AG08395 (cell line): ENCODE measurements at regions not wholly inside any gene's neighbourhood (a gene's known extent, or its start where the extent isn't known, plus 50 kb on each side); places are given as distances from the start of the nearest gene placed in this dataset.
"Not testable (repeated sequence)": the region's sequence is repeated elsewhere in the genome, so short reads cannot be mapped to it uniquely, and the experiment has no call there.

Source experiments
- DNase-seq: peaks from one replicate; pipeline ENCODE4 v3.0.0; 2012; ENCODE audit warnings: mixed read lengths, low spot score

DNA sequence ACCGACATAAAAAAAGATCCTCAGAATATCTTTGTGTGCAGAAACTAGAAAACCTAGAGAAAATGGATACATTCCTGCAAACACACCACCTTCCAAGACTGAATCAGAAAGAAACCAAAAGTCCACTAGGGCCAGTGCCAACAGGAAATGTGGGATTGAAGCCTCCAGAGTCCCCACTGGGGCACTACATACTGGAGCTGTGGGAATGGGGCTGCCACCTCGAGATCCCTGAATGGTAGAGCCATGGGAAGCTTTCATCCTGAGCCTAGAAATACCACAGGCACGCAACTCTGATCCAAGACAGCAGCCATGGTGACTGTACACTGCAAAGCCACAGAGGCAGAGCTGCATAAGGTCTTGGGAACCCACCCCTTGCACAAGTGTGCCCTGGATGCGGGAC lies 111.6 kb upstream of the TPTE start:
- not testable (repeated sequence) for DNase-seq

DNA sequence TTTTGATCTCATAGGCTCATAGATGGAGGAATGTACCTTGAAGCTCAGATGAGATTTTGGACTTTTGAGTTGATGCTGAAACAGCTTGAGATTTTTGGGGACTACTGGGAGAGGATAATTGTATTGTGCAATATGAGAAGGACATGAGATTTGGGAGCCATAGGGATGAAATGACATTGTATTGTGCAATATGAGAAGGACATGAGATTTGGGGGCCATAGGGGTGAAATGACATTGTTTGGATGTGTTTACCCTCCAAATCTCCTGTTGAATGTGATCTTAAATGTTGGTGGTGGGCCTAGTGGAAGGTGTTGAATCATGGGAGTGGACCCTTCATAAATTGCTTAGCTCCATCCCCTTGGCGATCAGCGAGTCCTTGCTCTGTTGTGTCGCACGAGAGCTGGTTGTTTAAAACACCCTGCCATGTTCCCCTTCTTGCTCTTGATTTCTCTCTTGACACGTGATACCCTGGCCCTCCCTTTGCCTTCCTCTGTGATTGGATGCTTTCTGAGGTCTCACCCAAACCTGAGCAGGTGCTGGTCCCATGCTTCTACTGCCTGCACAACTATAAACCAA lies 110.9 kb upstream of the TPTE start:
- DNase-seq, result not testable (repeated sequence)

DNA sequence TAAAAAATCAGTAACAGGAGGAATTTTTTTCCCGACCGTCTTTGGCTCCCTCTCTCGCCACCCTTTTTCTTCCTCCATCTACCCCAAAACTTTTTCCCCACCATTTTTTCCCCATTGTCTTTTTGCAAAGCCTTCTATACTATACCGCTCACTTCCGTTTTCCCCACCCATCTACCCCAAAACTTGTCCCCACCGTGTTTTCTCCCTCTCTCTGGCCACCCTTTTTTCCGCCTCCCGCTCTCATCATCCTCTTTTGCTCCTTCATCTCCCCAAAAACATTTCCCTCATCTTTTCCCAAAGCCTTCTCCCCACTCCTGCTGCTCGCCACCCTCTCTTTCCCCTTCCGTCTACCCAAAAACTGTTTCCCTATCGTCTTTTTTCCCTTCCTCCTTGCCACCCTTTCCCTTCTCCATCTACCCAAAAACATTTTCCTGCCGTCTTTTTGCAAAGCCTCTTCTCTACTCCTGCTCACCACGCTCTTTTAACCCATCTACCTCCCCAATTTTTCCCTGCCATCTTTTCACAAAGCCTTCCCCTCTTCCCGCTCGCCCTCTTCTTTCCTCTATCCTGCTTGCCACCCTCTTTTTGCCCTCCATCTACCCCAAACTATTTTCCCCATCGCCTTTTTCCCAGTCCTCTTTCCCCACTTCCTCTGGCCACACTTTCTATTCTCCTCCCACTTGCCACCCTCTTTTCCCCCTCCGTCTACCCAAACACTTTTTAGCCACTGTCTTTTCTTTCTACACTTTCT lies 109.4 kb upstream of the TPTE start:
- DNase-seq, result not testable (repeated sequence)

DNA sequence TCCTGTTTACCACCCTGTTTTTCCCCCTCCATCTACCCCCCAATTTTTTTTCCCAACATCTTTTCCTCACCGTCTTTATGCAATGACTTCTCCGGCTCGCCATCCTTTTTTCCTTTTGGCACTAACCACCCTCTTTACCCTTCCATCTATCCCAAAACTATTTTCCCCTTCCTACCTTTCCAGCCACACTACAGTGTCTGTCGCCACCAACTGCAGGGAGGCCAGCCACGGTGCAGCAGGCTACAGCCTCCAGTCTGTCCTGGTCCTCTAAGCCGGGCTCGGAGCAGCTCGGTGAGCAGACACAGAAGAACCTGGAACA lies 108.5 kb upstream of the TPTE start:
- DNase-seq, result not testable (repeated sequence)

DNA sequence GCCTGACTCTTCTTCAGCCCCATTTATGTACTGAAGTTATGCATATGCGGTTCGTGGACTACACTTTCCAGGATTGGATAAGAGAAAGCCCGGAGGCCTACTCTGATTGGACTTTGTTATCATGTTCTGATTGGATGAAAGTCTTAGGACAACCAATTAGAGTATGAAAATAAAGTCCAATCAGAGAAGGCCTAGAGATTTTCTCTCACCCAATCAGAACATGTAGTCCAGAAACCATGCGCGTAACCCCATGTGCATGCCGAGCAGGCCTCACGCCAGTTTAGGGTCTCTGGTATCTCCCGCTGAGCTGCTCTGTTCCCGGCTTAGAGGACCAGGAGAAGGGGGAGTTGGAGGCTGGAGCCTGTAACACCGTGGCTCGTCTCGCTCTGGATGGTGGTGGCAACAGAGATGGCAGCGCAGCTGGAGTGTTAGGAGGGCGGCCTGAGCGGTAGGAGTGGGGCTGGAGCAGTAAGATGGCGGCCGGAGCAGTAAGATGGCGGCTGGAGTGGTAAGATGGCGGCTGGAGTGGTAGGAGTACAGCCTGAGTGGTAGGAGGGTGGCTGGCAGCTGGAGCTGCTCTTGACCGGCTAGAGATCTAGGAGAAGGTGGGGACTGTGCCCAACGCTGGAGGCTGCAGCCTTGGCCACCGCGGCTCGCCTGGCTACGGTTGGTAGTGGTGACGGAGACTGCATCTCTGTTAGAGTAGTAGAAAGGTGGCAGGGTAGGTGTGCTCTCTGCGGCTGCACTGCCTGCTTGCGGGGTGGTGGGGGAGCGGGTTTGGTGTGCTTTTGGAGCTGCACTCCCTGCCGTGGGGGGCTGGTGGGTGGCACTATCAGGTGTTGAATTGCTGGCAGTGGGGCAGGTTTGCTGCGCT lies 107.9 kb upstream of the TPTE start:
- not testable (repeated sequence) for DNase-seq

DNA sequence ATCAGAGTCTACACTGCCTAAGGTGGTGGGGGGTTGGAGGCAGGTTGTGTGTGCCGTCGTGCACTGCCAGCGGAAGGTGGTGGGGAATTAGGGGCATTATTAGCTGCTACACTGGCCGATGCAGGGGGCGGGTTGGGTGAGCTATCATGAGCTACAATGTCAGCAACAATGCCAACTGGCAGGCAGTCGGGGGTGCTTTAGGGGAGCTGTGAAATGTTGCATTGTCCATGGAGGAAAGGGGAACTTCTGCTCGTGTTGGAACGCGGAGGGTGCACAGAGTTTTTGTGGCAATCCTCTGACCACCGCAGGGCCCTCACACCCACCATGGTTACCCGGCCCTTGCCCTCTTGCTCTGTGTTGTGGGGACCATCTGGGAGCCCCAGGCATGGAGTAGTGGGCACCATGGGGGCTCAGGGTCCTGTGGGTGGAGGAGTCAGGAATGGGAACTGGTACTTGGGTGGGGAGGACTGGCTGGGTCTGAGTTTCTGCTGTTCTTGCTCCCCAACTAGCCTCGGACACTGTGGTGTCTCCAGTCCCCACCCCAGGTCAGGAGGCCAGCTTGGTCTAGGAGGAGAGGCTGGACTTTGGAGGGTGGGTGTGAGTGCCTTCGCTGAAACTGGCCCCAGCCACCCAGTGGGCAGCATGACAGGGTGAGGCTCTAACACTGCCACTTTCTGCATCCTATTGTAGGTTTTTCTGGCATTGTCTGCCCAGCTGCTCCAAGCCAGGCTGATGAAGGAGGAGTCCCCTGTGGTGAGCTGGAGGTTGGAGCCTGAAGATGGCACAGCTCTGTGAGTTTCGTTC lies 107.1 kb upstream of the TPTE start:
- not testable (repeated sequence) for DNase-seq

DNA sequence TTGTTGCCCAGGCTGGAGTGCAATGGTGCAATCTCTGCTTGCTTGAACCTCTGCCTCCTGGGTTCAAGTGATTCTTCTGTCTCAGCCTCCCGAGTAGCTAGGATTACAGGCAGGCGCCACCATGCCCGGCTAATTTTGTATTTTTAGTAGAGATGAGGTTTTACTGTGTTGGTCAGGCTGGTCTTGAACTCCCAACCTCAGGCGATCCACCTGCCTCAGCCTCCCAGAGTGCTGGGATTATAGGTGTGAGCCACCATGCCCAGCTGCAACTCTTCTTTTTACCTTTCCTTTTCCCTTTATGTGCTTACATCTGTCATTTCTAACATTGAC lies 106.5 kb upstream of the TPTE start:
- not testable (repeated sequence) for DNase-seq

DNA sequence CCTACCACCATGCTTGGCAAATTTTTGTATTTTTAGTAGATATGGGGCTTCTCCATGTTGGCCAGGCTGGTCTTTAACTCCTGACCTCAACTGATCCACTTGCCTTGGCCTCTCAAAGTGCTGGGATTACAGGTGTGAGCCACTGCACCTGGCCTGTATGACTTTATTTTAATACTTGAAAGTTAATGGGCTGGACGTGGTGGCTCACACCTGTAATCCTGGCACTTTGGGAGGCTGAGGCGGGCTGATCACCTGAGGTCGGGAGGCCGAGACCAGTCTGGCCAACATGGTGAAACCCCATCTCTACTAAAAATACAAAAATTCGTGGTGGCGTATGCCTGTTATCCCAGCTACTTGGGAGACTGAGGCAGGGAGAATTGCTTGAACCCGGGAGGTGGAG lies 105.9 kb upstream of the TPTE start:
- not testable (repeated sequence) for DNase-seq

DNA sequence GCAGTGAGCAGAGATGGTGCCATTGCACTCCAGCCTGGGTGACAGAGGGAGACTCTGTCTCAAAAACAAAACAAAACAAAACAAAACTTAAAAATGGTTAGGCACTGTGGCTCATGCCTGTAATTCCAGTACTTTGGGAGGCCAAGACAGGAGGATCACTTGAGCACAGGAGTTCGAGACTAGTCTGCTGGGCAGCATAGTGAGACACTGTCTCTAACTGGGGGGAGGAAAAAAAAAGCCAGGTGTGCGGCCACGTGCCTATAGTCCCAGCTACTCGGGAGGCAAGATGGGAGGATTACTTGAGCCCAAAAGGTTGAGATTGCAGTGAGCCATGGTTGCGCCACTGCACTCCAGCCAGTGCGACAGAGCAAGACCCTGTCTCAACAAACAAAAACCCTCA lies 105.5 kb upstream of the TPTE start:
- DNase-seq, result not testable (repeated sequence)

DNA sequence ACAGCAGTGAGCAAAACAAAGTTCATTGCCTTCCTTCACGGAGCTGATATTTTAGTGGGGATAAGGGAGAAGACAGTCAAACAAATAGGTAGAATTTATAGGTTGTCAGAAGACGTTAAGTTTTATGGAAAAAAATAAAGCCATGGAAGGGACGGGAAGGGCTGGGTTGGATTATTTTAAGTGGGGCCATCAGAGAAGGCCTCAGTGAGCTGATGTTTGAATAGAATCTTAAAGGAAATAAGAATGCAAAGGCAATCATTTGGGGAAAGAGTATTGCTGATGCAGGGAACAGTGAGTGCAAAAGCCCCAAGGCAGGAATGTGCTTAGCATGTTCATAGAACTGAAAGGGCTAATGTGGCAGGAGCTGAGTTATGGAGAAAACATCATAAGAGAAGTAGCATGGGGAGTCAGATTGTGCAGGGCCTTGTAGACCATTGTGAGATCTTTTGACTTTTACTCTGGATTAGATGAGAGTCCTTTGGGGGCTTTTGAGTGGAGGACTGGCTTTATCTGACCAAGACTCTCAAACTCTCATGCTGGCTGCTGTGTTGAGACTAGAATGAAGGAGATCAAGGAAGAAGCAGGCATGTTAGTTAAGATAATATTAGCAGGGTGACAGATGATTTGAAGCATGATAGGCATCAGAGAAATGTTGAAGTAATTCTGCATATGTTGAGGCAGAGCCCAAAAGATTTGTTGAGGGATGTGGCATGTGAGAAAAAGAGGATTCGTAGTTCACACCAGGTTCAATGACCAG lies 104.5 kb upstream of the TPTE start:
- peak; percentile 9 for DNase-seq

DNA sequence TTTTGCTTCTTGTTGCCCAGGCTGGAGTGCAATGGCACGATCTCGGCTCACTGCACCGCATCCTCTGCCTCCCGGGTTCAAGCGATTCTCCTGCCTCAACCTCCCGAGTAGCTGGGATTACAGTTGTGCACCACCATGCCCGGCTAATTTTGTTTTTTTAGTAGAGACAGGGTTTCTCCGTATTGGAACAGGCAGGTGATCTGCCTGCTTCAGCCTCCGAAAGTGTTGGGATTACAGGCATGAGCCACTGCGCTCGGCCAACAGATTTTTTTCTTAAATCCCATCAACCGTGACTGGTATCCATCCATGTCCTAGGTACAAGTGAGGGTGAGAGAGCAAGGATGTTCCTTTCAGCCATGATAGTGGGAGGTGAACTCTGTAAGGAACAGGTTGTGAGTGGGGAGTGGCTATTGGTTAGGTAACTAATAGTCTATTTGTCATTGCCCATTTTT lies 103.8 kb upstream of the TPTE start:
- DNase-seq, result peak; percentile 38

DNA sequence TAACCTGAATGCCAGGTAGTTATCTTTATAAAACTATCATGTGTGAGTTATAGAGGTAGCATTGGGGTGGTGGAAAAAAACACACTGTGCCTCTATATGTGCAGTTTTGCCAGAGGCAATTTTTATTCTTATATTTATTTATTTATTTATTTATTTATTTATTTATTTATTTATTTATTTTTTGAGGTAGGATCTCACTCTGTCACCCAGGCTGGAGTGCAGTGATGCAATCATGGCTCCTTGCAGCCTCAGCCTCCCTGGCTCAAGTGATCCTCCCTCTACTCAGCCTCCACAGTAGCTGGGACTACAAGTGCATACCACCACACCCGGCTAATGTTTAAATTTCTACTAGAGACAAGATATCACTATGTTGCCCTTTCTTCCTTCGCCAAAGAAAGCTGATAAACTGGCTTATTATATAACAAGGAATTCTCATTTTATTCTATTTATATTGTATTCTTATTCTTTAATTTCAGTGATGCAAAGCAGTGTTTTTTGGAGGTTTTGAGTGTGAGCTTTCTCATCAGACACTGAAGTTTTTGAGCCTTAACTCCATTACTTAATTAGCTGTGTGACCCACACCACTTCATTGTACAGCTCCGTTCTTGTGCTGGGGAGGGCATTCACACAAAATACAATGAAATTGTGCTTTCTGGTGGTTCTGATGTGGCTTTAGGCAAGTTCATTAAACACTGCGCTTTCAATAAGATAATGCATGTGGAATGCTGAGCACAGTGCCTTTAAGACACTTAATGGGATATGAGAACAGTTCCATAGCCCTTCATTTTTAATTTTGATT lies 102.9 kb upstream of the TPTE start:
- peak; percentile 3 for DNase-seq

DNA sequence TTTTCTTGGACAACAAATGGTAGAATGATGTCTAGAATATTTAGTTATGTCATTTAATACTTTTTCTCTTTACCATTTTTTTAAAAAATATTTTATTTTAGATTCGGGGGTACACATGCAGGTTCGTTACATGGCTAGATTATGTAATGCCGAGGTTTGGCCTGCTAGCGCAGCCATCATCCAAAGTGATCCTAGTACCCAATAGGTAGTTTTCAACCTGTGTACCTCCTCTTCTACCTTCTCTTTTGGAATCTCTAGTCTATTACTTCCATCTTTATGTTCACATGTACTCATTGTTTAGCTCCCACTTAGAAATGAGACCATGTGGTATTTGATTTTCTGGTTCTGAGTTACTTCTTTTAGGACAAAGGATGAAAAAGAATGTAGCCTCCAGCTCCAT lies 100.2 kb upstream of the TPTE start:
- not testable (repeated sequence) for DNase-seq

DNA sequence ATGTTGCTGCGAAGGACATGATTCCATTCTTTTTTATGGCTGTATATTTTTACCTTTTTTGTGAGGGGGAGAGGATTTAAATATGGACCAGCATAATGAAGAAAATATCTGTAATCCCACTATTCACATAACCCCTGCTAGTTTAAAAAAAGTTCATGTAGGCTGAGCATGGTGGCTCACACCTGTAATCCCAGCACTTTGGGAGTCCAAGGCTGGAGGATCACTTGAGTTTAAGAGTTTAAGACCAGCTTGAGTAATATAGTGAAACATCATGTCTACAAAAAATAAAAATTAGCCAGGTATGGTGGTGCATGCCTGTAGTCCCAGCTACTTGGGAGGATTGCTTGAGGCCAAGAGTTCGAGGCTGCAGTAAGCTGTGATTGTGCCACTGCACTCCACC lies 99.8 kb upstream of the TPTE start:
- not testable (repeated sequence) for DNase-seq

DNA sequence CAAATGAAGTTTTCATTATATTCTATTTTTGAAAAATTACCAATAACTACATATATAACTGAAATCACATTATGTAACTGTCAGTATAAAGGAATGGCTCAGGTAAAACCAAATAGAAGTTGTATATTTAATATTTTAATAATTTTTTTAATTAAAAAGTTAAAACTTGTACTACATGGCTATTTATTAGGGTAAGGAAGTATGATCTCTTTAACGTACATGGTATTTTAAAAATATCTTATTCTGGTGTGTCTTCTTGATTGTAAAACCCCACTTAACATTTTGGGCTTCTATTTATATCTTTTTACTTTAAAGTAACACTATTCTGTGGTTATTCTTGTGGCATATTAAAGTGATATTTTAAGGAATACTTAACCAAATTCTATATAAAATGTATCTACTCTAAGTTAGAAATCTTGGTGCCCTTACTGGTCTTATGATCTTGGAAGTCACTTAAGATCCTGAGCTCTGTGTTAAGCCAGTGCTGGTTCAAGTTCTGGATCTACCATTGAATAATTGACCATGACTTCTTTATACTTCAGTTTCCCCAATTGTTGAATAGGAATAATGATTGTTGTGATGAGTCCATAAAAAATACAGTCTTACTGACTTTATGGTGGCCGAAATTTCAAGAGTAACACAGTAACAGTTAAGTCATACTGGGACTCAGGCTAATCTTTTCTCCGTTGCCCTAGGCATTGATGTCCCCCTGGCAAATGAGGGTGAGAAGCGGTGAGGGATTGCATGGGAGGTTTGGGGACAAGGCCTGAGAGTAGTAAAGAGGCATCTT lies 97.1 kb upstream of the TPTE start:
- peak; percentile 18 for DNase-seq

DNA sequence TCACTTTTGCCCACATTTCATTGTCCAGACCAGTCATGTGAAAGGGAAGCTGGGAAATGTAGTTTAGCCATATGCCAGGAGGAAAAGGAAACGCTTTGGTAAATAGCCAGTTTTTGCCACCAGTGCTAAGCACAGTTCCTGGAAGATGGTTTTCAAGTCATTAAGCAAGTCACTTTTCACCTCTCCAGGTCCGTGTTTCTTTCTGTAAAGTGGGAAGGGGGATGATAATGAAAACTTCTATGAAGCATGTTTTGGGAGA lies 96.6 kb upstream of the TPTE start:
- not testable (repeated sequence) for DNase-seq

DNA sequence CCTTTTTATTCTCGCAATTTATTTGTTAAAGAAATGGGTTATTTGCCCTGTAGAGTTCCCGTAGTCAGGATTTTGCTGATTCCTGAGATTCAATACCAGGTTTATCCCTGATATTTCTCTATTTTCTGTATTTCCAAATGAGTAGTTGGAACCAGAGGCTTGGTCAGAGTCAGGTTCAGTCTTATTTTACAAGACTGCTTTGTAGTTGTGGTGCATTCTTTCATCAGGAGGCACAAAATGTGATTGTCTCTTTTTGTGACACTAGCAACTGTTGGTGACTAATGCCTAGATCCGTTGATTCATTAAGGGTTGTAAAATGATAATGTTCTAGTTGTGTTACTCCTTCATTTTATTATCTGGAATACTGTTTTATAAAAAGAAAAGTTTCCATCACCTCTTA lies 95.5 kb upstream of the TPTE start:
- DNase-seq, result peak; percentile 3

DNA sequence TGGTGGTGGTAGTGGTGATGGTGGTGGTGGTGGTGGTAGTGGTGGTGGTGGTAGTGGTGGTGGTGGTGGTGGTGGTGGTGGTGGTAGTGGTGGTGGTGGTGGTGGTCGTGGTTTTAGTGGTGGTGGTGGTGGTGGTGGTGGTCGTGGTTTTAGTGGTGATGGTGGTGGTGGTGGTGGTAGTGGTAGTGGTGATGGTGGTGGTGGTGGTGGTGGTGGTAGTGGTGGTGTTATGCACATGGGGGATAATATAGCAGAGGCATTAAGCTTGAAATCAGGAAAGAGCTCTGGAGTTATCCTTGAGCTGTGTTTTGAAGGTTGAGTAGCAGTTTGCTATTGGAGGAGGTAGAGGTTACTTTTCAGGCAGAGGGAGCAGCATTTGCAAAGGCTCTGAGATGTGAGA lies 94.6 kb upstream of the TPTE start:
- DNase-seq, result not testable (repeated sequence)

DNA sequence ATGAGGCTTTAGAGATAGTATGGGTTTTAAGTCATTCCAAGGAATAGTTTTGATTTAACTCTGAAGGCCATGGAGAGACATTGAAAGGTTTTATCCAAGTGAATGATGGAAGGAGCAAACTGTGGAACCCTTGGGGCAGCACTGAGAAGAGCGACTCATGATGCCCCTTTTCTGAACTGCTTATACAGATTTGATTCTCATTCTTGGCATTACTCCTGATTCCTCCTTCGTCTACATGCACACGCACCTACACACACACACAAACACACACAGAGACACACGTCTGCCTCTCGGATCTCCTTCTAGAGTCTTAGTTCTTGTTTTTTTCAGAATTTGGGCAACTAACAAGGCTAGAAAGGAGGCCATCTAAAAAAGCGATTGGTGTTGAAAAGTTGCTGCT lies 94.1 kb upstream of the TPTE start:
- DNase-seq, result peak; percentile 14

DNA sequence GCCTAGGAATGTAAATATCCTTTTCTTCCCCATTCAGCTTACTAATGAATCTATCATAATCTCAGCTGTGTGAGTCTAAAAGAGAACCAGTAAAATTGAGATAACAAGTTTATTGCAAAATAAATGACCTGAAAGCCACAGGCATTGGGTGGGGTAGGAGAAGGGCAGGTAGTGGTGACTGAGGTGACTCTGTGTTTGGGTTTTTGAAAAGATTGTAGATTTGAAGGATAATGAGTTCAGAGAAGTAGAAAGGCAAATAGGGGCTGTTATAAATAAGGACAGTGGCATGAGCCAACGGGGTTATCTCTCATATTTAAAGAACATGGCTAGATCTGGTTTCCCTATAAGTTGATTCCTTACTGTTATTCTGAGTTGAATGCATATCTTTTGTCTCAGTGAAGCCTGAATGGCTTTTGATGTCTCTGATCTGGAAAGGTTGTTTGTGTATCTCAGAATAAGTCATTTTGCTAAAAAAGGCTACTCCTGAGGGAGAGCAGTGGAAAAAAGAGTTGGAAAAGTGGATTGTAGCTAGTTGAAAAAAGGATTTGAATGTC lies 92.3 kb upstream of the TPTE start:
- DNase-seq, result peak; percentile 12
